HG02885 (cell line): ENCODE measurements at regions not wholly inside any gene's neighbourhood (a gene's known extent, or its start where the extent isn't known, plus 50 kb on each side); places are given as distances from the start of the nearest gene placed in this dataset.

Source experiments
- ATAC-seq: cut with Tn5 transposase; IDR thresholded peaks from one replicate; pipeline ENCODE4 v1.9.1; 2021; ENCODE audit warnings: mild to moderate bottlenecking; ENCODE audit not compliant: unreplicated experiment, poor library complexity

DNA sequence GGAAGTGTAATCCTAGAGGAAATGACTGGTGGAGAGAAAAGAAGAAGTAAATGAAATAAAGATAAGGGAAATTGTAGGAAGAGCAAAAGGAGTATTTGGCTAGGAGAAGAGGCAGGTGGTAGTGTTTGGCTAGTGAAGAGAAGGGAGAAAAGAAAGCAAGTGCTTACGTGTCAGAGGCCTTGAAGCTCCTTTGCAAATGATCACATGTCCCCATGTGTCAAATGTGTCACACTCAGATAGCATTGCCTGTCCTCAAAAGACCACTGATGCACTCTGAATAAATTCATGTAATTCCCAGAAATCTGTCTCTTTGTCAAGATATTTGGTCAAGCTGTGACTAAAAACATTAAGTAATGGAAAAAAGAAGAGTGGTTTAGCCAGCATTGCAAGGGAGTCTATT, 639.3 kb downstream of the TUSC7 start:
- ATAC-seq = no peak

DNA sequence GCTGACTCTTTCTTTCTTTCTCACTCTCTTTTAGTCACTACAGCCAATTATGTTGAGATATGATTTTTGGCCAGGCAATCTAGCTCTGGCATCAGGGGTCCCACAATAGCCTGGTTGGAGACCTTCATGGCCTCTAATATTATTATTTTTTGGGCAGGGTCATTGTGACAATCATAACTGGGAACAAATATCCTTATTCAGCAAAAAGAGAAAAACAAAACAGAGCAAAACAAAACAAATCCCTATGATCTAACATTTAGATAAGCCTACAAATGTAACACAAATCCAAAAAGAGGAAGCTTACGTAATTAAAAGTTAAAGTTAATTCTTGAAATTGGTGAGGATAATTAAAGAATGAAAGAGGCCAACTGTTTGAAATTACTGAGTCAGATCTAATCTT, 640.0 kb downstream of the TUSC7 start:
- no peak for ATAC-seq

DNA sequence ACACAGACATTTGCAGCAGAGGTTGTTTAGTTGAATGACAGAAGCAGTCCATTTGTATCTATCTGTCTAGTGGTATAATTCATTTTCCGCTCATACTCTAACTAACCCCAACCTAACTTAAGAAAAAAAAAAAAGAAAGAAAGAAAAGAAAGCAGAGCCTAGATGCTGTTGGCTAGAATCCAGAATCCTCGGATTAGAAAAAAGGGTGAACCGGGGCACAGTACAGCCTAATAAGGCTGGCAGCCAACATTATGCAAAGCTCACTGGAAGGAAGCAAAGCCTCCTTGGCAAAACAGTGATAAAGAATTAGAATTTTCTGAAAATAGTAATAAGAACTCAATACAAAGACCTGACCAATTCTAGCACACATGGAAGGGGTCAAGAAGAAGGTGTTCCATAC, 640.8 kb downstream of the TUSC7 start:
- ATAC-seq = no peak

DNA sequence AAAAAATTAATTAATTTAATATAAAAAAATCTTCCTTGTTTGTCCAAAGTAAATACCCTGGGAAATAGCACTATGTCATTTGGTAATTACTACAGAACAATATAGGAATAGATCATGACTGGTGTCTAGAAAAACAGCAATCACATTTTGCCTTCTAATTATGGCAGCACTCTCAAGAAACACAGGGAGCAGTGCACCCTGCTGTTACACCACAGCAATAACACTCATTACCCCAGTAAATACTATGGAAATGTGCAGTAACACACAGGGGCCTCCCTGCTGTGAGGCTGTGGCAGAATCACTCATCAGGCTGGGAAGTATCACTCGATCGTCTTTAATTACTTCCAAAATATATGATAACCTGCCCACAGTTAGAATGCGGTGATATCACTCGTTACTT, 646.0 kb downstream of the TUSC7 start:
- no peak for ATAC-seq

DNA sequence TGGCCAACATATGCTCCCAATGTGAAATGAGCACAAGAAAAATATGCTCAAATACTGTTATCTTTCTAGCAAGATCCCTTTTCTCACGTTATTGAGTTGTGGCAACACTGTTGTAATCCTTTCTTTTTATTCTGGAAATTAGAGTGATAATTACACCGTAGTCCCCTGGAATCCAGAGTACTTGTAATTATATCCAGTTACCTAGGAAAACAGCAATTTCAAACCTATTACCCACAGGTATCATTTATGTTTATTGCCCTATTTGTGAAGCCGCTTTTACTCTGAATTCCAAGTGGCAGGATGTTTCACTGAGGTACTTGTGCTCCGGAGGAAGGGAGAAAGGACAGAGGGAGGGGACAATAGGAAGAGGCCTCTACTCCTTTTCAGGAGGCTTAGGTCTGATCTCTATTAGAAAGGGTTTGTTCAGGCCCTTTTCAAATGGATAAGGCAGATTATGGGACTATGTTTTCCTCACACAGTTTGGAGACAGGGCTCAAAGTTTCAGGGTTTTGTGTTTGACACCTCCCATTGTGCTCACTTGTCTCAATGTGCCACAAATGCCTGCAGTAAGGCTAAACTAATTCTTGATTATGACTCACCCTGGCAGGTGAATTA, 646.6 kb downstream of the TUSC7 start:
- ATAC-seq = no peak

DNA sequence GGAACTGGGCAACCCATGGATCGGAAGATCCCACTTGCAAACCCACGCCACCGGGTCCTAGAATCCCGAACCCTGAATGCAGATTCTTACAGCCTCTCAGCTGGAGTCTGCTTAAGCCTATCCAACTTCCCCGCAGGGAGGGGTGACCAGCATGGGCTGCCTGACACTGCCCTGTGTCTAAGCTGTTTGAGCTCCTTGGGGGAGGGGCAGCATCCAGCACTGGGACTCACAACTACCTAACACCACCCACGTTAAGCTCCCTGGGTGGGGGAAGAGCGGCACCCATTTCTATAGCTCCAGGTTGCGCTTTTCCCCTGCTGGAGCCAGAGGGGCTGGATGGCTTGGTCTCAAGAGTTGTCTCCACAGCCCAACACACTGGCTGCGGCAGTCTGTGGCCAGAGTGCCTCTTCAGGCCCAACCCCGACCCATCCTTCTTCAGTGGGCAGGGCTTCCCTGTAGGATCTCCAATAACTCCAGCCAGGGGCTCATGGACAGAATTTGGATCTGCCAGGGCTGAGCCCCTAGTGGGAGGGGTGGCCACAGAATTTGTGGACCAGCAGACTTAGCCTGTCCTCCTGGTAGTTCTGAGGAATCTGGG, 649.2 kb downstream of the TUSC7 start:
- no peak for ATAC-seq

DNA sequence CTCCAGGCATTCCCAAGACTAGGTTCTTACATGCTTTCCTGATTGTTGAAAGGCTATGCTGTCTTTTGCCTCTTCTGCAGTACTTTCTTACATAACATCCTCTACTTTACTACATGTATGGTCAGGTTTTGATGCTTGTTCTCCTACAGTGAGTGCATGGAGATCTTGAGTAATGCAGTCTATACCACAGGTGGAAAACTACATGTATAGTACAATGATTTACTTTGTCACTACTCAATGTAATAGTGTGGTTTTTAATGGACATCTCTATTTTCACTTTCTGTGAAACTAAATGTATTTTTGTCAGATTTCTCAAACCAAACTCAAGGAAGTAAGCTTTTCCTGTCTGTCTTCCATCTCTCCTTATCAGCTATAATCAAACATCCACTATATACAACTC, 657.0 kb downstream of the TUSC7 start:
- no peak for ATAC-seq

DNA sequence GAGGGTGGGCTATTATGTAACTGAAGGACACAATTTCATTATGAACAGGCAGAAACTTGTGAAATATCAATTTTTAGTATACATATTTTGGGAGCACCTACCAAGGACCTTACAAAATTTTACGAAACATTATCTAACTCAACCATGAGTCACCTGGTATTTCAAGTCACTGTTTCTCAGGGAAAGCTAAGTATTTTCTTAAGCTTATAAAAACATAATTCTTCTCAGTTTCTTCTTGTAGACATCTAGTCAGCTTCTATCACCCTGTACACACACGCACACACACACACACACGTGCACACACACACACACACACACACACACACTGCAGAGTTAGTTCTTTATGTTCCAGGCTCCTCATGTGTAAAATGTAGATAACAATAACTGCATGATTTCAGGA, 658.3 kb downstream of the TUSC7 start:
- no peak for ATAC-seq

DNA sequence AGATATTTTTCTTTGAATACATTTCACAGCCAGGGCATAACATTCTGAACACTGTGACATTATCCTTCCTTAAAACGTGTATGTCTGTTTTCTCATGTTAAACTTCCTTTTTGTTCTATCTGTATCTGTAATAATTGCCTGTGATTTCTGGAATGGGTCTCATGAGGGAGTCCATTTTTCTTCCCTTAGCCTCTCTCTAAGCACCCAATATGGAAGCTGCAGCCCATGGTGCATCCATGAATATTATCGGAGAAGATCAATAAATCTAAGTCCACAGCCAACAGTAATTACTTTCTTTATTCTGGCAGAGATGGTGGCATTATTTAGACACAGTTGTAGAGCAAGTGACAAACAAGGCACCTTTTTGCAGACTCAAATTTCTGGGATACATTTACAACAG, 671.1 kb downstream of the TUSC7 start:
- ATAC-seq = no peak

DNA sequence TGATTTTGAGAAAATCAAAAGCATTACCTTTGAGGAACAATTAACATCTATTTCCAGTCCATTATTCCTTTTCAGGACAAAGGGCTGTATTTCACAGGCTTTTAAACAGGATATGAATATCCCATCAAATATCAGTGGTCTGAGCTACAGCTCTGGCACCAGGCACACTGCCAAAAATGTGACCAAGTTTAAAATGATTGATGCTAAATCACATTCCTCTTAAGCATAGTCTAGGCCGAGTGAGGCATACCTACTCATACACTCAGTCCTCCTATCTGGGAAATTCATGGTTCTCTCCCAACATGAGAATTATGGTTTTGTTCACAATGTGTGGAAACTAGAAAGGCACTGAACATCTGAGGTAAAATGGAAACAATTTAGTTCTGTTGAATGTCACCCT, 683.5 kb downstream of the TUSC7 start:
- ATAC-seq = no peak

DNA sequence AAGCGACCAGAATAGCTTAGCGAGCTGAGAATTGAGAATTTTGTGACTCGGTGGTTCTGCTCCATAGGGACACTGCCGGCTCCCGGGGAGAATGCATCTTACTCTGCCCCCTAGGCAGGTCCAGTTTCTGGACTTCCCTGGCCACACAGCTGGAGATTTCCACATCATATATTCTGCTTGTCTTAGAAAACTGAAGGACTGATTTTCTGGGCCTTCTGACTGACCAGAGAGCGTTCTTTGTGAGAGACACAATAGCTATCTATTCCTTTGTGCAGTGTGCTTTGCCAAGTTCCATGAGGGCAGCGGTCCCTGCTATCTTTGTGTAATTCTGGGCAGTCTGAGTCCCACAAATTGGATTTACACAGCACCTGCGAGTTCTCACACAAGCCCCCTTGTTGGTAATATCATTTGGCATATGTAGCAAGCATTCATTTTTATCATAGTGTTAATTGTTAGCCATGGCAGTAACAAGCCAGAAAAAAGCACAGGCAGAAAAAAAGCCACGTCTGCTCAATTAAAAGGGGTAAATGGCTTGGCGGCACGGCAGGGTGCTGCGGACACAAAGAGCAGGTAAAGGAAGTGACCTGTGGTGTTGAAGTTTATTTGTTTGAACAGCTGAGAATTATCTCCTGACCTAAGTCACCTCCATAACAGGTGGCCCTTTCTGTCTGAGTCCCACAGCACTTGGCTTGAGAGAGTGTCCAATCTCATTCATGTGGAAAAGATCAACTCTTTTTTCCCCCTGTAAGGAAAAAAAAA, 688.7 kb downstream of the TUSC7 start:
- no peak for ATAC-seq

DNA sequence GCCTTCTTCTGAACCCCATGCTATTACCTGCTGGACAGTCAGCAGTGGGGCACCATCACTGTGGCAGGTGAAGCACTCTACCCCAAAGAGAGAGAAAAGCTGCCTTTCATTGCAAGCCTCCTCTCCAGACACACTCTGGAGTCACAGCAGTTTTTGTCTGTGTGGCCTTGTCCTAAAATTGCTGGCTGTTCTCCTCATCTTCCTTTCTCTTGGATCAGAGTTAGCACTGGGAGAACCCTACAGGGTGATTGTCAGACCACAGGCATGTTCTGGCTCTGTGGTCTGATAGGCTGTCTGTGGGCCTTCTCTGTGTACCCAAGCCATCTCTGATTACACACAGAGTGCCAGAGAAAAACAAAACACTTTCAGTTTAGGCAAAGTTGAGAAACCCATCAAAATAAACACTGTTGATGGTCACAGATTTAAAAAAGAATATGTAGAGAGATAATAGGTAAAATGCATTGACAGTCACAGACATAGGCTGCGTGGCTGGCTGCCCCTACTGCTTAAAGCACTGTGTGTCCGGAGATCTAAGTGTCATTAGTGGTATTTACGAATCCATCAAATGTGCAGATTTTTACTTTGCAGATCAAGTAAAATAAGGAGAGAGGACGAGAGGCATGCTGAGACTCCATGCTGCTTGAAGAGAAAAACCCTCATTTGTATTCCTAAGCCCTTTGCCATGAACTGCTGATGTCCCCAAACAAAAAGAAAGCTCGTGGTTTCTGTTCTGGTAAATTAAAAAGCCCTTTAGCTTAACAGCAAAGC, 689.9 kb downstream of the TUSC7 start:
- no peak for ATAC-seq

DNA sequence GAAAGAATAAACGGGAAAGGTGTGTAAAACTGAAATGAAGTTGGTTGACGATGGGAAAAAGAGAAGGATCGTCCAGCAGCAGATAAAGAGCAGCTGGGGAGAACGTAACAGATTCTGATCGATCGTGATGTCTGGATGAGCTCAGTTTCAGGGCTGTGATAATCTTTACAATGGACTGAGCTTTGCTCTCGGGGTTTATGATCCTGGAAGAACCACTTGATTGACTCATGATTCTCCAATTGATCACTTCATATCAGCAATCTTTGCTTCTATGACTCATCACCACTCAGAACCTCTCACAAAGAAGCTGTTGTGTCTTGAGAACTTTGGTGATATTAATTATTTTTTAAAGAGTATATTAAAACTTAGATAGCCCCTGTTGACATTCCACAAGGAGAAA, 690.7 kb downstream of the TUSC7 start:
- ATAC-seq = no peak

DNA sequence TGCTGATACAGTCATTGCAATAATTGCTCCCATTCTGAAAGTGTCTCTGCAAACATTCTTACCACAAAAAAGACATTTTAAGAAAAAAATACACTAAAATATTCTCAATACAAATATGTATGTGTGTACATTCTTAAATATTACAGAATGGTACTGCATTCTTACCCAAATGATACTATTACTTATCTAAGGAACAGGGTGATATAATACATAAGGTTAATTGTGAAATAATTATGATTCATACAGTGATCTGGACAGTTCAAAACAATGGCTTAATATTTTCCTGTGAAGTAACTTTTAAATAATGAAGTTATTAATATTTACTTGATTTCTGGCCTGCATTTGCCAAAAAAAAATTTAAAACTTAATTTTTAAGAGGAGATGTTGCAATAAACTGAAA, 694.6 kb downstream of the TUSC7 start:
- no peak for ATAC-seq

DNA sequence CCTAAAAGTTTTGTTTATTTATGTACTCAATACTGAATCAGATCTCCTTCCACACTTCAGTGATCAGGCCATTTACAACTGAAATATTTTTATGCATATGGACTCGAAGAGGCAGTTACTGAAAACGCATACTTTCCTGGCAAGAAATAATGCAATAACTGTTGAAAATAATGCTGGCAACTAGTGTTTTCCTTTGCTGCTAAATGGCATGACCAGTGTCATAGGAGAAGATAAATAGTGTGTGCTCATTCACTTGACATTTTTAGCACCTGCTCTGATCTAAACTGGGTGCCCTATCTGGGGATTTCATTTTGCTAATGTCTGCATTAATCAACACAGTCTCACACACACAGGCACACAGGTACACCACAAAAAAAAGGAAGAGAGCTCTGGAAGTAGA, 695.2 kb downstream of the TUSC7 start:
- no peak for ATAC-seq

DNA sequence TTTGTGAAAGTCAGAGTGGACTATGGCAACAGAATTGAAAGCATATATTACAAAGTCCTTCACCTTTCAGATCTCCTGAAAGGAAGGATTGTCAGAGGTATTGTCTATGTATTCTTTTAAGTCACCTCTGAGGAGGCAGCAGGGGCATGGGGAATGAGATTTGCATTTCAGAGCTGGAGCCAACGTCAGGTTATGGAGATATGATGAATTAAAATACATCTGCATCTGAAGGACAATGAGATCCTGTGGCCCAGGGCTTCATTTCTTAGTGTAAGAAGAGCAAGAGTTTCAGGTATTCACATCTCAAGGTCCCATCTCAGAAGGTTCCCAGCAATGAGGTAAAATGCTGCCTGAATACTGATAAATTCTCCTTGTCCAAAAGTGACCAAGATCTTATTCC, 695.8 kb downstream of the TUSC7 start:
- ATAC-seq = no peak

DNA sequence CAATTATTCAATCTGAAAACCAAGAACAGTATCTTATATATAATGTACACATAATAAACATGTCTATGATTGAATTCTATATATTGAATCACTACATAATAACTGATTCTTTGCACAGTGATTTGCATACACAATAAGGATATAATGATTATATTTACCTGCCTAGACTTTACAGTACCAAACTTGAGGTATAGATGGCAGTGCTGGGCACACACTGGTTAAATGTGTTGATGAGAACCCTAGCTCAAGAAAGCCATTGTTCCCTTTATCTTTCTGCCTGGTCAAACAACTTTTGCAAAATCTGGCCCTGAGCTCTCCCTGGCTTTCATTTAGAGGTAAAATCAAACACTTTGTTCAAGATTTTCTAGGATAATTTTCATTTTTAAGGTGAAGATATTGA, 697.7 kb downstream of the TUSC7 start:
- peak; percentile 83 for ATAC-seq

DNA sequence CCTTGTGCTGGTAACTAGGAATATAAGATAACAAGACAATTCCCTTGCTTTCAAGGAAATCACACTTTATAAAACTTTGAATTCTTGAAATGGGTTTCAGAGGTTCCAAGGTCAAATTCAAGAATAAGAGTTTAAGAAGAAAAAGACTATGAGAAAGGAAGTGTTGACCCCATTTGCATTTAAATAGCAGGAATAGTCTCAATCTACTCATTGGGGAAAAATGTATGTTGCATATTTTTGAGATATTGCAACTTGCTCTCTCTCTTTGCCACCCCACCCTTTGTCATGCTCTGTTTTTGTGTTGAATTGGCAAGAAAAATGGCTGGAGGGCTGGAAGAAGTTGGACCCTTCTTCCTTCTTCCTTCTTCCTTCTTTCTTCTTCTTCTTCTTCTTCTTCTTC, 699.2 kb downstream of the TUSC7 start:
- ATAC-seq = no peak

DNA sequence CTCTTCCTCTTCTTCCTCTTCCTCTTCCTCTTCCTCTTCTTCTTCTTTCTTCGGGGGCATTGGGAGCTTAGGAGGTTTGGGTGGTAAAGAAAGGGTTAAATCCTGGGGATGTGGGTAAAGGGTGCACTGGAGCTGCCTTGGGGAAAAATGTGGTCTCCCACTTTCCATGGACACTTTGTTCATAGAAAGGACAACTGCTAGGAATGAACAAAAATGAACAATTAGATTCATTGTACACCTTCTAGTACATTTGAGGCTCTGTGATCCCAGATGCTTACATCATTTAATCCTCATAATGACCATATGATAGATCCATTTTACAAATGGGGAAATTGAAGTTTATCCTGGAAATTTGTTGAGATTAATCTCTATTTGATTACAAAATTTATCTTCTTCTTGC, 699.7 kb downstream of the TUSC7 start:
- no peak for ATAC-seq

DNA sequence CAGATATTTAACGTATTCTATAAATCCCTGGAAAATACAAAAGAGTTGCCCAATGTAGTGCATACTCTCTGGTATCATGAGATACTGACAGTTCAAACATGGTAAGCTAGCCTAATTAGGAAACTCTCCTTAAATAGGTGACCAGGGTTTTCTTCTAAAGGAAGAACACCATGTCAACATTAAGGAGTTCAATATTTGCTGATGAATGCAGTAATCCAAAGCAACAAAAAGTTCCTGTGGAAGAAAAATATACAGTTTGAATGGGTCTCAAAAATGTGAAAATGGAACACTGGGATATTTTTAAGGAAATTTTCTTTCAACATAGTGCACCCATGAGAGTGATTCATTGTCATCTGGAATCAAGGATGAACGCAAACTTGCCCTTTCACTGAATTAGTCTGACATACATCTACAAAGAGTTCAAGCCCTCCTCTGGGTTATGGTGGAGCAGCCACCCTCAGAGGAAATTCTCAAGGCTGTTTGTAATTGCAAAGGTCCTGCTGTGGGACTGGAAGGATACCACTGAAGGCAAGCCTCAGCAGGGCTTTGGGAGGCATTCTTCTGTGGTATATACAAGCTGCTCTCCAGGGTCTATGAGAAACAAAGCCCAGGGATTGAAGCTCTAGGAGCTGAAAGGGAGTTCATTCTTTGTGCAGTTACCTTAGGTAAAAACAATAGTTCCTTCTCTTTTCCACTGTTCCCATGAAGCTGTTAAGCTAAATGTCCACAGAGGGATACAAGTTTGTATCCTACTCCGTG, 700.3 kb downstream of the TUSC7 start:
- ATAC-seq = no peak

DNA sequence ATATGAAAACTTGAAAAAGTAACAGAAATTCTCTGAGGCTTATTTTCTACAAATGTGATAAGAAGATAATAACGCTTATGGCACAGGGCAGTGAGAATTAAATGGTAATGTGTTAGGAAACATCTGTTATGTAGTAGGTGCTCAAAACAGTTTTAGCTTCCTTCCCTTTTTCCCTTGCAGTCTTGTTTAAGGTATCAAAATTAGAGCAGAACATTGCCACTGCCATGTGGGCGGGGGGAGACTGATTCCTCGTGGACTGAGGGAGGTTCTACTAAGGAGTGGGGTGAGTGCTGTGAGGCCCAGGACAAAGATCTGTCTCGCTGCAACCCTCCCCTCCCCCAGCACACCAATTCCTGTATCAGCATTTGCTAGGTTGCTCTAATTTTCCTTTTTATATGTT, 702.4 kb downstream of the TUSC7 start:
- ATAC-seq = no peak
